Transverse colon (tissue), 3 donors: ENCODE measurements at regions not wholly inside any gene's neighbourhood (a gene's known extent, or its start where the extent isn't known, plus 50 kb on each side); places are given as distances from the start of the nearest gene placed in this dataset.

Experiments used
- EP300 ChIP-seq: sonication (generic); formaldehyde crosslinking; IDR thresholded peaks from one replicate; pipeline ENCODE4 v1.6.1; 2017; ENCODE audit warnings: antibody characterized with exemption, low read depth
- POLR2A ChIP-seq: fragments of 450-650 bp; IDR thresholded peaks from one replicate; pipeline ENCODE4 v1.6.1; 2016; ENCODE audit warnings: antibody characterized with exemption, mild to moderate bottlenecking, moderate library complexity
- TF ChIP-seq, protein P1 (sequence below), 5 experiments: fragments of 200-600 bp in 3 of 5; fragments of 450-650 bp in 2 of 5; sonication (generic) in 3 of 5; IDR thresholded peaks; 1 replicate in 2 of 5; 2 replicates in 3 of 5; pipeline ENCODE4 v1.5.1; 2016 to 2017; ENCODE audit warnings: antibody characterized with exemption in 5 of 5, inconsistent platforms in 3 of 5, mild to moderate bottlenecking in 2 of 5, moderate library complexity in 1 of 5

GRCh38 chr19:28463493-28464053 lies 749.4 kb downstream of the UQCRFS1 start:
- TF ChIP-seq, protein P1, sequence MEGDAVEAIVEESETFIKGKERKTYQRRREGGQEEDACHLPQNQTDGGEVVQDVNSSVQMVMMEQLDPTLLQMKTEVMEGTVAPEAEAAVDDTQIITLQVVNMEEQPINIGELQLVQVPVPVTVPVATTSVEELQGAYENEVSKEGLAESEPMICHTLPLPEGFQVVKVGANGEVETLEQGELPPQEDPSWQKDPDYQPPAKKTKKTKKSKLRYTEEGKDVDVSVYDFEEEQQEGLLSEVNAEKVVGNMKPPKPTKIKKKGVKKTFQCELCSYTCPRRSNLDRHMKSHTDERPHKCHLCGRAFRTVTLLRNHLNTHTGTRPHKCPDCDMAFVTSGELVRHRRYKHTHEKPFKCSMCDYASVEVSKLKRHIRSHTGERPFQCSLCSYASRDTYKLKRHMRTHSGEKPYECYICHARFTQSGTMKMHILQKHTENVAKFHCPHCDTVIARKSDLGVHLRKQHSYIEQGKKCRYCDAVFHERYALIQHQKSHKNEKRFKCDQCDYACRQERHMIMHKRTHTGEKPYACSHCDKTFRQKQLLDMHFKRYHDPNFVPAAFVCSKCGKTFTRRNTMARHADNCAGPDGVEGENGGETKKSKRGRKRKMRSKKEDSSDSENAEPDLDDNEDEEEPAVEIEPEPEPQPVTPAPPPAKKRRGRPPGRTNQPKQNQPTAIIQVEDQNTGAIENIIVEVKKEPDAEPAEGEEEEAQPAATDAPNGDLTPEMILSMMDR (IDR thresholded peaks at IDR 0.05): no peak
- no peak for TF ChIP-seq POLR2A
- no peak for TF ChIP-seq EP300
